ENCODE measurements at regions not wholly inside any gene's neighbourhood (a gene's known extent, or its start where the extent isn't known, plus 50 kb on each side); places are given as distances from the start of the nearest gene placed in this dataset.
"Not testable (repeated sequence)": the region's sequence is repeated elsewhere in the genome, so short reads cannot be mapped to it uniquely, and the experiment has no call there.

DNA sequence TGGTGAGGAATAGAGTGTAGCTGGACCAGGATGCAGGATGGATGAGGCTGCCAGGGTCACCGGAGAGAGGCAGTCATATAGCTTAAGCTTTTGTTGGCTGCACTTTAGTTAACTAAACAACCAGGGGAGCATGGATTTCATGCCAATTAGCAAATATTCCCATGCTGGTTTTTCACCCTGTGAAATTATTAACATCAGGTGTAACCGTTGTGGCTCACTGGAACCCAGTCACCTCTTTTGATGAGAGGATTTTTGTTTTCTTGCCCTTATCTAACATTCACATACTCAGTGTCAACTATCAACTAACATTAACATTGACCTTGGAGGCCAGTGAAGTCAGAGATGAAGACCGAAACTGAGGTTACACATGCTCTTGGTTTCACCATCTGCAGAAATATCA, 97.2 kb upstream of the BASP1 start:
- TF ChIP-seq, protein P1, sequence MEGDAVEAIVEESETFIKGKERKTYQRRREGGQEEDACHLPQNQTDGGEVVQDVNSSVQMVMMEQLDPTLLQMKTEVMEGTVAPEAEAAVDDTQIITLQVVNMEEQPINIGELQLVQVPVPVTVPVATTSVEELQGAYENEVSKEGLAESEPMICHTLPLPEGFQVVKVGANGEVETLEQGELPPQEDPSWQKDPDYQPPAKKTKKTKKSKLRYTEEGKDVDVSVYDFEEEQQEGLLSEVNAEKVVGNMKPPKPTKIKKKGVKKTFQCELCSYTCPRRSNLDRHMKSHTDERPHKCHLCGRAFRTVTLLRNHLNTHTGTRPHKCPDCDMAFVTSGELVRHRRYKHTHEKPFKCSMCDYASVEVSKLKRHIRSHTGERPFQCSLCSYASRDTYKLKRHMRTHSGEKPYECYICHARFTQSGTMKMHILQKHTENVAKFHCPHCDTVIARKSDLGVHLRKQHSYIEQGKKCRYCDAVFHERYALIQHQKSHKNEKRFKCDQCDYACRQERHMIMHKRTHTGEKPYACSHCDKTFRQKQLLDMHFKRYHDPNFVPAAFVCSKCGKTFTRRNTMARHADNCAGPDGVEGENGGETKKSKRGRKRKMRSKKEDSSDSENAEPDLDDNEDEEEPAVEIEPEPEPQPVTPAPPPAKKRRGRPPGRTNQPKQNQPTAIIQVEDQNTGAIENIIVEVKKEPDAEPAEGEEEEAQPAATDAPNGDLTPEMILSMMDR (IDR thresholded peaks at IDR 0.05; ENCODE audit: unreplicated experiment in 3 of 3): no peak
- Mint-ChIP-seq H3K27ac (no peak overlapping the region), H3K4me3 (no peak overlapping the region), H3K4me1 (peaks cover 20% of the 10 kb centered on the region), H3K9me3 (peaks cover 4% of the 10 kb centered on the region), H3K36me3 (ENCODE audit: low read depth) (no peaks in the 10 kb centered on the region), H3K27me3 (ENCODE audit: low read depth) (peaks cover 13% of the 10 kb centered on the region)

DNA sequence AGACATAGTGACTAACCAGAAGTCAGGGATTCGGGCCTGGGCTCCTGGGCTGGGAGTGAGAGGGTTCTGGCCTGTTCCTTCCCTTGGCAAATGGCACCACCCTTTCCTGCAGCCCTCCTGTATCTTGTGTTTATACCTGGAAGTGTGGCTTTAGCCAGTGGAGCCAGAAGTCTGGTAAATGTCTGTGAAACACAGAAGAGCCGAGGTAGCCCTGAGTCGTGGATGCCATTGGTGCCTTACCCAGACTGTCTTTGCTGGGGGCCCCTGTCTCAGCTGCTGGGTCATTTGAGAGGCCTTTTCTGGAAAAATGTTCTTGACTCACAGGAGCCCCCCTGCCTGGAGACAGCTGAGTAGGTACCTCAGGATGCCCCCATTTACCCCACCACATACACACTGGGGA, 95.7 kb upstream of the BASP1 start:
- Mint-ChIP-seq H3K4me1 (peaks cover 14% of the 10 kb centered on the region), H3K9me3 (peaks cover 4% of the 10 kb centered on the region)
- TF ChIP-seq, protein P1 (IDR thresholded peaks at IDR 0.05; ENCODE audit: unreplicated experiment in 3 of 3): no peak

DNA sequence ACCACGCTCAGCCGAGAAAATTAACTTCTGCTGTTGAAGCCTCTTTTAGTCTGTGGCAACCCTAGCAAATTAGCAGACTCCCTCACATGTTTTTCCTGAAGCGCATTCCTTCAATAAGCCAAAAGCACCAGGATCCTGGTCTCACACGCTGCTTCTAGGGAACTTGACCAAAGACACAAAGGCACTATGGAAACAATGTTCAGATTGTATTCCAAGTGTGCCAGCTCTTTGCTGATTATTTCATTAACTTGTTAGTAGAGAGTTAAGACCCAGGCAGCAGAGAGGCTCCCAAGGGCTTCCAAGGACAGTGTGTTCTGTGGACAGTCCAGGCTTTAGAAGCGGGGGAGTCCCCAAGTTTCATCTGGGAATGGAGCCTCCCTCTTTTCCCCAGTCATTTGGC, 94.4 kb upstream of the BASP1 start:
- Mint-ChIP-seq H3K27me3 (ENCODE audit: low read depth) (peaks cover 13% of the 10 kb centered on the region), H3K4me3 (no peak overlapping the region), H3K27ac (peak overlapping the region in 1 of 3 experiments; percentile 15), H3K36me3 (ENCODE audit: low read depth) (no peaks in the 10 kb centered on the region), H3K9me3 (peaks cover 4% of the 10 kb centered on the region), H3K4me1 (peaks cover 14% of the 10 kb centered on the region)
- TF ChIP-seq, protein P1 (IDR thresholded peaks at IDR 0.05; ENCODE audit: unreplicated experiment in 3 of 3): no peak

More for the DNA sequence above, 95.7 kb upstream of the BASP1 start:
- Mint-ChIP-seq H3K4me3 (no peak overlapping the region), H3K27me3 (ENCODE audit: low read depth) (peaks cover 13% of the 10 kb centered on the region), H3K36me3 (ENCODE audit: low read depth) (no peaks in the 10 kb centered on the region), H3K27ac (no peak overlapping the region)

GRCh38 chr5:17123773-17124172, 93.7 kb upstream of the BASP1 start:
- H3K4me3 Mint-ChIP-seq; H3K36me3 Mint-ChIP-seq (ENCODE audit: low read depth); H3K9me3 Mint-ChIP-seq; H3K27ac Mint-ChIP-seq; H3K4me1 Mint-ChIP-seq: not testable (repeated sequence)
- peaks cover 15% of the 10 kb centered on the region for H3K27me3 Mint-ChIP-seq (ENCODE audit: low read depth)

DNA sequence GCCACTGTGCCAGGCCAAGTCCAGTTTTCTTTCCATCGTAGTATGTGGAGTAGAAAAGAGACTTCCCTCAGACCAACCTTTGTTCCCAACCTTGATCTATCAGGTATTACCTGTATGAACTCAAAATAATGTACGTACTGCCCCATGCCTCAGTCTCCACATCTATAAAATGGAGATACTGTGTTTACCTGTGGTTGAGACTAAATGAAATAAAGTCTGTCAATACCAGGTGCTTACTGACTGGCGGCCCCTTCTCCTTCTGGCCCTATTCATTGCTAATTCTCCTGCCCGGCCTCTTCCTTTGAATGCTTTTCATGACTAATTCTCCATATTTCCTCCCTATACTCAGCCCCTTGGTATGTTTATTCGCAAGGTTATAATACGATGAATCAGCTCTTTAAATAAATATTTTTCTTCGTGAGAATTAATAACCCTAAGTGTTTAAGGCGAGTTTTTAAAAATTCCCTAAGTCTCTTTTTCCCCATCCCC, 89.6 kb upstream of the BASP1 start:
- Mint-ChIP-seq H3K27me3 (ENCODE audit: low read depth) (peaks cover 17% of the 10 kb centered on the region), H3K4me3 (no peak overlapping the region), H3K27ac (no peak overlapping the region), H3K9me3 (peaks cover 2% of the 10 kb centered on the region), H3K4me1 (peaks cover 12% of the 10 kb centered on the region), H3K36me3 (ENCODE audit: low read depth) (no peaks in the 10 kb centered on the region)
- TF ChIP-seq, protein P1 (IDR thresholded peaks at IDR 0.05; ENCODE audit: unreplicated experiment in 3 of 3): no peak

DNA sequence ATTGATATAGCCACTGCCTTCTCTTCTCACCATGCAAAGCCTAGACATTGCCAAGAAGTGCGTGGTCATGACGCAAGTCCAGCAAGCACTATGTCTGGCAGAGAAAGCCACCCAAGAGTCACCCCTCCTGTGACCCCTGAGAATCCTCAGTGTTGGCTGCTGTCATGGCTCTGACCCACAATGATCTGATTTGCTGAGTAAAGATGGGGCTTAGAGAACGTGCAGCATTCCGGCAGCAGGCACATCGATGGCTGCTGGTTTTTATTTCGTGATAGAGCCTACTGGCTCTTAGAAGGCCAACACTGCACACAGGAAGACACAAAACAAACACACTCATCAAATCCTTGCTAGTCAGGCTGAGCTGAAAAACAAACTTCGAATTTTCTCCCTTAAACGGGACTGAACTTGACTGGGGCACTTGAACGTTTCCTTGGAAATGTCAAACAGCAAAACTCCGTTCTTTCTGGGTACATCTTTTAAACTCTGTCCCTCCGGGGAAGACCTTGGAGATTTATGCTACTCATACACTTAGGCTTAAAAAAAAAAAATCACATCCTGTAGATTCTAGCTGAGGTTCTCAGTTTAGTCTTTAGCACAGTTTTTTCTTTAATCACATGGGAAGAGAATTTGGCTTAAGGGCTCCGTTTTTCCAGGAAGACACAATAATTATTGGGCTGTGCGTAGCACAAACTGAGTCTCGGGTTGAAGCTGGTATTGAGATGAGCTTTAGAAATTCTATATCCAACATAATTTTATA, 88.2 kb upstream of the BASP1 start:
- H3K36me3 Mint-ChIP-seq (ENCODE audit: low read depth): no peaks in the 10 kb centered on the region
- no peak overlapping the region for H3K4me3 Mint-ChIP-seq
- peaks cover 8% of the 10 kb centered on the region for H3K27me3 Mint-ChIP-seq (ENCODE audit: low read depth)
- H3K27ac Mint-ChIP-seq: peak overlapping the region; percentile 63 to 88 (median 86)
- peaks cover 9% of the 10 kb centered on the region for H3K4me1 Mint-ChIP-seq
- TF ChIP-seq, protein P1 (IDR thresholded peaks at IDR 0.05; ENCODE audit: unreplicated experiment in 3 of 3): no peak
- H3K9me3 Mint-ChIP-seq: no peaks in the 10 kb centered on the region

DNA sequence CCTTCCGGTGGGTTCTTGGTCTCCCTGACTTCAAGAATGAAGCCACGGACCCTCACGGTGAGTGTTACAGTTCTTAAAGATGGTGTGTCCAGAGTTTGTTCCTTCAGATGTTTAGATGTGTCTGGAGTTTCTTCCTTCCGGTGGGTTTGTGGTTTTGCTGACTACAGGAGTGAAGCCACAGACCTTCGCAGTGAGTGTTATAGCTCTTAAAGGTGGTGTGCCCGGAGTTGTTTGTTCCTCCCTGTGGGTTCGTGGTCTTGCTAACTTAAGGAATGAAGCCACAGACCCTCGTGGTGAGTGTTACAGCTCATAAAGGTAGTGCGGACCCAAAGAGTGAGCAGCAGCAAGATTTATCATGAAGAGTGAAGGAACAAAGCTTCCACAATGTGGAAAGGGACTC, 87.1 kb upstream of the BASP1 start:
- H3K27ac Mint-ChIP-seq: peak overlapping the region in 1 of 3 experiments; percentile 16
- H3K27me3 Mint-ChIP-seq (ENCODE audit: low read depth); H3K4me3 Mint-ChIP-seq; H3K36me3 Mint-ChIP-seq (ENCODE audit: low read depth); H3K9me3 Mint-ChIP-seq; H3K4me1 Mint-ChIP-seq: not testable (repeated sequence)

Measured in nephron (organoid).